ENCODE measurements at regions not wholly inside any gene's neighbourhood (a gene's known extent, or its start where the extent isn't known, plus 50 kb on each side); places are given as distances from the start of the nearest gene placed in this dataset.
"Not testable (repeated sequence)": the region's sequence is repeated elsewhere in the genome, so short reads cannot be mapped to it uniquely, and the experiment has no call there.

- no peak for DNase-seq
Observed at GRCh38 chr1:118291661-118292060, 106.6 kb upstream of the SPAG17 start.

- no peak for DNase-seq
Observed at GRCh38 chr1:118290571-118290970, 105.5 kb upstream of the SPAG17 start.

GRCh38 chr1:118290046-118290445 lies 105.0 kb upstream of the SPAG17 start:
- DNase-seq: no peak

GRCh38 chr1:118280656-118281055 lies 95.6 kb upstream of the SPAG17 start:
- DNase-seq: not testable (repeated sequence)

- peak; percentile 57 for DNase-seq
Observed at GRCh38 chr1:118275472-118276115, 90.6 kb upstream of the SPAG17 start.

GRCh38 chr1:118272884-118273283 lies 87.9 kb upstream of the SPAG17 start:
- no peak for DNase-seq

GRCh38 chr1:118271883-118272282 lies 86.9 kb upstream of the SPAG17 start:
- no peak for DNase-seq

GRCh38 chr1:118269598-118269997 lies 84.6 kb upstream of the SPAG17 start:
- no peak for DNase-seq

GRCh38 chr1:118266436-118266835 lies 81.4 kb upstream of the SPAG17 start:
- DNase-seq: no peak

GRCh38 chr1:118264343-118264742 lies 79.3 kb upstream of the SPAG17 start:
- no peak for DNase-seq

- DNase-seq: no peak
Observed at GRCh38 chr1:118262865-118263264, 77.8 kb upstream of the SPAG17 start.

GRCh38 chr1:118258975-118259374 lies 73.9 kb upstream of the SPAG17 start:
- DNase-seq: no peak

- no peak for DNase-seq
Observed at GRCh38 chr1:118257946-118258345, 72.9 kb upstream of the SPAG17 start.

GRCh38 chr1:118254491-118255425 lies 69.7 kb upstream of the SPAG17 start:
- DNase-seq: no peak

GRCh38 chr1:118254001-118254400 lies 69.0 kb upstream of the SPAG17 start:
- DNase-seq: peak; percentile 72

- DNase-seq: peak; percentile 86
Observed at GRCh38 chr1:118253053-118253915, 68.3 kb upstream of the SPAG17 start.

GRCh38 chr1:118252624-118253023 lies 67.6 kb upstream of the SPAG17 start:
- peak; percentile 15 for DNase-seq

GRCh38 chr1:118250232-118250631 lies 65.2 kb upstream of the SPAG17 start:
- DNase-seq: peak; percentile 44

GRCh38 chr1:118249641-118250040 lies 64.6 kb upstream of the SPAG17 start:
- no peak for DNase-seq

GRCh38 chr1:118247593-118247992 lies 62.6 kb upstream of the SPAG17 start:
- peak; percentile 81 for DNase-seq

- DNase-seq: no peak
Observed at GRCh38 chr1:118246646-118247045, 61.6 kb upstream of the SPAG17 start.

GRCh38 chr1:118244194-118244593 lies 59.2 kb upstream of the SPAG17 start:
- no peak for DNase-seq

GRCh38 chr1:118243269-118243668 lies 58.2 kb upstream of the SPAG17 start:
- no peak for DNase-seq

All from NCI-H69 (cell line).